Femur (tissue), 1 donor: ENCODE measurements at regions not wholly inside any gene's neighbourhood (a gene's known extent, or its start where the extent isn't known, plus 50 kb on each side); places are given as distances from the start of the nearest gene placed in this dataset.
"Not testable (repeated sequence)": the region's sequence is repeated elsewhere in the genome, so short reads cannot be mapped to it uniquely, and the experiment has no call there.

Source experiments
- DNase-seq: peaks from one replicate; pipeline ENCODE4 v3.0.0-alpha.2; 2017

- no peak for DNase-seq
Observed at GRCh38 chr6:22117631-22118030, 179.2 kb downstream of the PRL start.

DNA sequence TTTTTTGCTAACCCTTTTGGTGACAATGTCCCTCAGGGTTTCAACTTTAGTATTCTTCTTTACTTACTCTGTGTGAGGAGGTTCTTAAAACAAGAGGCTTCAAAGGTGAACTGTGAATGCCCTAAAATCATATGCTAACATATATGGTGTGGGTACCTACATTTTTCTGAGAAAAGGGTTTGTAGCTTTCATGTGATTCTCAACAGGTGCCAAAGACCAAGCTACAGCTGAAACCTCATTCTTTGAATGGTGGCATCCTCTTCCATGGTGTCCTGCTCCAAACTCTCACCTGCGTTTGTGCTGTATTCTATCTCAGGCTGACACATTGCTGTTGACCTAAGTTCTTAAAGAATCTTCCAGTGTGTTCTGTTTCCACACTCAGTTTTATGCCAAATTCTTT lies 177.3 kb downstream of the PRL start:
- DNase-seq, result no peak

DNA sequence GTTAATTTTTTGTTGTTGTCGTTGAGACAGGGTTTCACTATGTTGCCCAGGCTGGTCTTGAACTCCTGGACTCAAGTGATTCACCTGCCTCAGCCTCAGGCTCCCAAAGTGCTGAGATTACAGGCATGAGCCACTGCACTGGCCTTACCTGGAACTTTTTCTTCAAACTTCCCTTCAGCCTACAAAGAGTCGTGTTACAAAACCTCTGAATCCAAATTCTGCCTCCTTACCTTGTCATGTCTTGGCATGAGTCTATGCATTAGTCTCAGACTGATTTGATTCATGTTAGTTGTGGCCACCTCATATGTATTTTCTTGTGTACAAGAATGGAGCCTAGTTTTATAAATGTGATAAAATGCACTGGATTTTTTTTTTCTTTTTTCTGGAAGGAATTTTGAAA lies 172.1 kb downstream of the PRL start:
- DNase-seq, result no peak

DNA sequence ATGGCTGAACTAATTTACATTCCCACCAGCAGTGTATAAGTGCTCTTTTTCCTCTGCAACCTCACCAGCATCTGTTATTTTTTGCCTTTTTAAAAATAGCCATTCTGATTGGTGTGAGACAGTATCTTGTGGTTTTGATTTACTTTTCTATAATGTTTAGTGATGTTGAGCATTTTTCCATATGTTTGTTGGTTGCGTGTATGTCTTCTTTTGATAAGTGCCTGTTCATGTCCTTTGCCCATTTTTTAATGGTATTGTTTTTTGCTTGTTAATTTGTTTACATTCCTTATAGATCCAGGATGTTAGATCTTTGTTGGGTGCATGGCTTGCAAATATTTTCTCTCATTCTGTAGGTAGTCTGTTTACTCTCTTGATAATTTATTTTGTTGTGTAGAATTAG lies 169.9 kb downstream of the PRL start:
- DNase-seq, result no peak

GRCh38 chr6:22129751-22130150 lies 167.1 kb downstream of the PRL start:
- DNase-seq, result no peak

- DNase-seq, result peak; percentile 52
Observed at GRCh38 chr6:22132656-22133055, 164.2 kb downstream of the PRL start.

GRCh38 chr6:22133357-22133756 lies 163.5 kb downstream of the PRL start:
- peak; percentile 35 for DNase-seq

- no peak for DNase-seq
Observed at GRCh38 chr6:22134308-22134707, 162.5 kb downstream of the PRL start.

DNA sequence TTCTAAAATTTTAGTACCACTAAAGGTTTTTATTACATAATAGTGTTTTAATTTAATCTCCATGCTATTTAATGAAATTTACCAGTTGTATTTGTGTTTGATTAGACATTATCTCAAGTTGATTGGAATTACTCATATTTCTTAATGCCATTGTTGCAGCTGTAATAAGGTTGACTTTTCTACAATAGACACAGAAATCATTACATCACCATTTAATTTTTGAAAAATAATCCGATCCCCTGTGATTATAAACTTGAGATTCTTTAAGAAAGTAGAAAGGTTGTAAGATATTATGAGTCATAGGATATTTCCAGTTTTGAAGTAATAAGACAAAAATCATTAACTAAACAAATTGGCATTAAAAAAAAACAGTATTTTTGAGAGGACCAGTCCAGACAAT lies 161.4 kb downstream of the PRL start:
- DNase-seq, result no peak

DNA sequence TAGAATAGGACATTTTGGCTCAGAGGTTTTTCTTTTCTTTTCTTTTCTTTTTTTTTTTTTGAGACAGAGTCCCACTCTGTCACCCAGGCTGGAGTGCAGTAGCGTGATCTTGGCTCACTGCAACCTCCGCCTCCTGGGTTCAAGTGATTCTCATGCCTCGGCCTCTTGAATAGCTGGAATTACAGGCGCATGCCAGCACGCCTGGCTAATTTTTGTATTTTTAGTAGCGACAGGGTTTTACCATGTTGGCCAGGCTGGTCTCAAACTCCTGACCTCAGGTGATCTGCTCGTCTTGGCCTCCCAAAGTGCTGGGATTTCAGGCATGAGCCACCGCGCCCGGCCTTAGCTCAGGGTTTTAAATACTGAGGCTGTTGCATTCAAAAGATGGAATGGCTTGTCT lies 156.1 kb downstream of the PRL start:
- not testable (repeated sequence) for DNase-seq

- DNase-seq, result peak; percentile 40
Observed at GRCh38 chr6:22141241-22141745, 155.5 kb downstream of the PRL start.

GRCh38 chr6:22142856-22143255 lies 154.0 kb downstream of the PRL start:
- no peak for DNase-seq

DNA sequence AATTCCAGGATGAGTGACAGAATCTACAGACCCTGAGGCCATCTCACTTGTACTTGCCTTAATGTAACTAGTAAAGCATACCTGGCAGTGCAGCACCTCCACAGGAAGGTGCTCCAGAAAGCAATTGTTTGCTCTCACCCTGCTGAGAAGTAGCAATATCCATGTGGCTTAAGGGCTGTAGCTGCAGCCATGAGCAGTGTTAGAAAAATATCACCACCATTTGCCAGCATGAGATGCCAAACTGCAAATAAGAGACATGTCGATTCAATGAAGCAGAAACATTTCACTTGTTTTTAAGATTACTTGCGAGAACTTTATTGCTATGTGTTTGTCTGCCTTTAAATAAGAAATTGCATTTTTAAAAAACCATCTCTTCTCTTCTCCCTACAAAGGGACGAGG lies 151.5 kb downstream of the PRL start:
- DNase-seq, result no peak

DNA sequence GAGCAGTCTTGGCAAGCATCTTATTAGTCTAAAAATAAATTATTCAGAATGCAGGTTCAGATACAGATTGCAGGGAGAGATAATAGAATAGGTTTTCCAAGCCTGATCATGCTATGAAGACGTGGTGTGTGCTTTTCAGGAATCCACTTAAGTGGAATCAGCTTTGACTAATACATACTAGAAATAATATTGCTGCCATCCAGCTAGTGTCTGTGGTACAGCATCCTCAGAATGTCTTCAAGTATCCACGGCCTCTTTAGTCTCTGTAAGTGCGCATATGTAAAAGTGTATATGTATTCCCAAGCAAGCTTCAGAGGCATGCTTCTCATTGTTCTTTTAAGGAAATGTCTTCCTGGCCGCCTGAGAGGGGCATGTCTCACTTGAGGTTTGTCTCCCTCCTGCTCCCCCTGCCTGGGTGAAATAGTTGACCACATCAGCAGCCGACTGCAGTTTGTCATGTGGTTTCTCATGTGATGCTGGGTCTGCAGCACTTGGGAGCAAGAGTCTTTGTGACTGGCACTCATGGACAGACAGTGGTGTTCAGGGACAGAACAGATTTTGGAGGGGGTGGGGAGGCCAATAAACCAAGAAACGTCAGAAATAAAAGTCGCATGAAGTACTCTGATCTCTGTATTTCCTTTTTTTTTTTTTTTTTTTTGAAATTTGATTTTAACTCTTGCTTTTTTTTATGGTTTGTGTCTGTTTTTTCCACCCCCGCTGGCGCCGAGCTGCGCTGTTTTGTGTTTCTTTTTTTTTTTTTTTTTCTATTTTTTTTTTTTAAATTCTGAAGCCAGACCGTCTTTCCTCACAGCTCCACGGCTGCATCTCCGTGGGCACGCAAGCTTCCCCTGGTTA lies 150.8 kb downstream of the PRL start:
- DNase-seq, result peak; percentile 73

DNA sequence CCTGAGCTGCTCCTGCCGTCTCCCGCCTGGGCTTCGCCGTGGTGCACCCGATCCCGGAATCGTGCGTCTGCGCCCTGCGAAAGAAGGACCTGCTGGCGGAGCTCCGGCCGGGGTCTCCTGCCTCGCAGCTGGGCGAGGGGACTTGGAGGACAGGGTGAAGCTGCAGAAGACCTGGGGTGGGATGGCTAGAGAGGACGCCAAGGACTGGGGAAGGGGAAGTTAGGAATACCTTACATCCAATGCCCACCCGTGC lies 150.2 kb downstream of the PRL start:
- peak; percentile 37 for DNase-seq

- peak; percentile 74 for DNase-seq
Observed at GRCh38 chr6:22146931-22147701, 149.7 kb downstream of the PRL start.

DNA sequence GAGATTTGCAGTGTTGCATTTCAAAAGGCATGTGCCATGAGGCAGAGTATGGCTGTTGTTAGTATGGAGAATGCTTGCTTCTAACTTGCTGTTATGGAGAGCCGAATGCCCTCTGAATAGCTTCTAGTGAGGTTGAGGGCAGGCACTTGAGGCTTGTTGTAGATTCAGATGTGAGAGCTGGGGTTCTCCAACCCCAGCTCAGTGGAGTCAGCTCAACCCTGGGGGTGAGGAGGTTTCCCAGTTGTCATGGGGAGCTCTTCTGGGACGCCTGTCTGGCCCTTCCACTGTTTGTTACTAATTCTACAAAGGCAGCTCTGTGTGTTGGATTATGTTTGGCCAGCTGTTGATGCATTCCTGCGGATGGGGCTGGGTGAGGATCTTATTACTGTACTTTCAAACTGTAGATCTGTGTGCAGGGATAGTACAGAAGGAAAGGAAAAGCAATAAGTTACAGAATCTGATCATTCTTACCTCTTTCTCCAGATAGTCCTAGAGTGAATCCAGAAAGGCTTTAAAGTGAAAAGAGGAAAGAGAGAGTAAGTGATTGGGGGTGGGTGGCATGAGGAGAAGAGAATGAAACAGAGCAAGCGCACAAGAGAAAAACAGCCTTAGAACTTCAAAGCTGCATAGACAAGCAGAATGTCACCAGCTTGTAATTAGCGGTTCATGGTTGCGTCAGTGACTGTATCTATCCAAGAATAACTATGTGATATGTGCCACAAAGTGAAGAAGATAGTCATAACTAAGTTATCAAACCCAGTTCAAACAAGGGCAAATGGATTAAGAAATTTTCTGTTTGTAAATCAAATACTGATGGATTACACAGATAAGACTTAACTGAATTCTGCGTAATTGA lies 148.7 kb downstream of the PRL start:
- peak; percentile 90 for DNase-seq

GRCh38 chr6:22149096-22149495 lies 147.7 kb downstream of the PRL start:
- DNase-seq, result peak; percentile 24

DNA sequence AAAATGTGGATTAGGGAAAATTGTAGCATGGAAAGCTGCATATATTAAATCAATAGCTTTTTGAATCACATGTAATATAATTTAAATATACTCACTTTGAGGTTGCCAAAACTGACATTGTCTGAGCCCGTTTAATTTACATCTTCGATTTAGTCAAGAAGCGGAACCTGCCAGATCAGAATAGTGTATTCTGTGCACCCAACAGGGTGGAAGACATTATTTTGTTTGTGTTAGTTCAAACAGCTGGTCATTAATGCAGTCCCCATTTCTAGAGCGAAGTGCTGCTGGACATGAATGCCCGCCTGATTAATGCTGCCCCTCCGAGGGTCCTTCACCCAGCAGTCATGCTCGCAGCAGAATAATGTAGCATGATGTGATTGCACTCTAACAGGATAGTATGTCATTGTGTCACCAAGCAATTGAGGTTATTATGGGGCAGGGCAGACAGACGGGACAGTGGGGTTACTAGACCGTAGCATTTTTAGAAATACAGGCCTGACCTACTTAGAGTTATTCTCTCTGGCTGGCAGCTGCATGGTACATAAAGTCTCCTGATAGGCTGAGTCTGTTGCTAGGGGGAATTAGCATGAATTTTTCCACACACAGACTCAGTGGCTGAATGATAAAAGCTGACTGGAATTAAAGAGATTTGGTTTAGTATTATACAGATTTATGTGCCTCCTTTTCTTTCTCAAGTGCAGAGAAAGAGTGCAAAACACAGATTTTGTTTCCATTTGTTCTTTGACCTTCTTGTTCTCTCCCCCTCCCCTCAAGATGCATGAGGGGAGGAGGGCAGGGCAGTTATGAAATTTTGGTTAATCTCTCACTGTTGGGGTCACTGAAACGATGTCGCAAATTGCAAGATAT lies 147.1 kb downstream of the PRL start:
- DNase-seq, result peak; percentile 63

GRCh38 chr6:22150368-22151035 lies 146.3 kb downstream of the PRL start:
- DNase-seq, result no peak

DNA sequence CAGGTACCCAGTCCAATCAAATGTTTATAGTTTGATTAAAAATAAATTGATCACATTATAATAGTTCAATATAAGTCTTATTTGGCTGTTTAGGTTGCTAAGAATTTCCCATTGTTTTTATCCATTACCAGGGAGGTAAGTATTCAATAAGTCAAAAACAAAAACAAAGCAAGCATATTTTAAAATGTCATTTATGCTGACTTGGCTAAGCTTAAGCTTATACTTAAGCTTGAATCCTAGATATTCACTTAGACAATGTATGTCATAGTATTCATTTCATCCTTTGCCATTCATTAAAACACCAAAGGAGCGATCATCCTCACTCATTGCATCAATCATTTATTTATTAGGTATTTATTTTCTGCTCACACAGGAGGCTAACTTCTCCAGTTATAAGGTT lies 144.9 kb downstream of the PRL start:
- DNase-seq, result no peak

- DNase-seq, result no peak
Observed at GRCh38 chr6:22152841-22153240, 144.0 kb downstream of the PRL start.
